HUES6 (cell line): ENCODE measurements at regions not wholly inside any gene's neighbourhood (a gene's known extent, or its start where the extent isn't known, plus 50 kb on each side); places are given as distances from the start of the nearest gene placed in this dataset.
"Not testable (repeated sequence)": the region's sequence is repeated elsewhere in the genome, so short reads cannot be mapped to it uniquely, and the experiment has no call there.

ENCODE experiments used
- H3K27ac ChIP-seq: 2 replicates; pipeline ENCODE4 v1.7.0; 2013; ENCODE audit warnings: low read depth, mild to moderate bottlenecking, low read length, inconsistent platforms
- H3K27me3 ChIP-seq: 2 replicates; pipeline ENCODE4 v1.6.1; 2013; ENCODE audit warnings: low read length; ENCODE audit not compliant: control insufficient read depth, insufficient read depth
- H3K36me3 ChIP-seq: 2 replicates; pipeline ENCODE4 v1.6.1; 2013; ENCODE audit warnings: low read length; ENCODE audit not compliant: control insufficient read depth, insufficient read depth
- H3K4me1 ChIP-seq: 2 replicates; pipeline ENCODE4 v1.6.1; 2013; ENCODE audit warnings: low read length; ENCODE audit not compliant: control insufficient read depth, insufficient read depth
- H3K4me3 ChIP-seq: 2 replicates; pipeline ENCODE4 v1.5.1; 2013; ENCODE audit warnings: low read depth, low read length
- H3K9ac ChIP-seq: one replicate; pipeline ENCODE4 v1.6.1; 2013; ENCODE audit warnings: mild to moderate bottlenecking, low read length
- H3K9me3 ChIP-seq: 2 replicates; pipeline ENCODE4 v1.6.1; 2013; ENCODE audit warnings: low read depth, low read length; ENCODE audit not compliant: control insufficient read depth, insufficient read depth

GRCh38 chr1:245061808-245062207 is 93.0 kb upstream of the KIF26B start:
- not testable (repeated sequence) for H3K4me3 ChIP-seq, H3K9ac ChIP-seq, H3K27ac ChIP-seq, H3K27me3 ChIP-seq, H3K9me3 ChIP-seq, H3K36me3 ChIP-seq
- peaks cover 21% of the 10 kb centered on the region for H3K4me1 ChIP-seq

GRCh38 chr1:245060684-245061374 is 94.0 kb upstream of the KIF26B start:
- H3K9me3 ChIP-seq = no peaks in the 10 kb centered on the region
- H3K4me1 ChIP-seq = peaks cover 21% of the 10 kb centered on the region
- no peaks in the 10 kb centered on the region for H3K27me3 ChIP-seq
- H3K4me3 ChIP-seq = peak overlapping the region; percentile 30; the same call in 1 of the 2 replicates
- H3K36me3 ChIP-seq = no peaks in the 10 kb centered on the region
- H3K27ac ChIP-seq = peak overlapping the region; percentile 89
- peak overlapping the region; percentile 31 for H3K9ac ChIP-seq

- no peaks in the 10 kb centered on the region for H3K36me3 ChIP-seq
- peaks cover 21% of the 10 kb centered on the region for H3K4me1 ChIP-seq
- H3K27me3 ChIP-seq = no peaks in the 10 kb centered on the region
- H3K9ac ChIP-seq = peak overlapping the region; percentile 31
- H3K4me3 ChIP-seq = peak overlapping the region; percentile 30; the same call in 1 of the 2 replicates
- H3K27ac ChIP-seq = peak overlapping the region; percentile 89
- peaks cover 1% of the 10 kb centered on the region for H3K9me3 ChIP-seq
Measured at GRCh38 chr1:245059806-245060424, 94.9 kb upstream of the KIF26B start.

GRCh38 chr1:245058882-245059281 is 95.9 kb upstream of the KIF26B start:
- Histone ChIP-seq H3K36me3 (no peaks in the 10 kb centered on the region), H3K27me3 (no peaks in the 10 kb centered on the region), H3K9me3 (peaks cover 9% of the 10 kb centered on the region), H3K4me1 (peaks cover 21% of the 10 kb centered on the region), H3K9ac (no peak overlapping the region), H3K4me3 (no peak overlapping the region), H3K27ac (peak overlapping the region; percentile 71; the same call in 1 of the 2 replicates)

GRCh38 chr1:245058436-245058835 is 96.3 kb upstream of the KIF26B start:
- Histone ChIP-seq H3K9me3 (peaks cover 9% of the 10 kb centered on the region), H3K36me3 (no peaks in the 10 kb centered on the region), H3K27ac (no peak overlapping the region), H3K27me3 (no peaks in the 10 kb centered on the region), H3K4me1 (peaks cover 22% of the 10 kb centered on the region), H3K9ac (no peak overlapping the region), H3K4me3 (no peak overlapping the region)

GRCh38 chr1:245056913-245057312 is 97.9 kb upstream of the KIF26B start:
- Histone ChIP-seq H3K9me3 (peaks cover 9% of the 10 kb centered on the region), H3K4me3 (no peak overlapping the region), H3K9ac (no peak overlapping the region), H3K36me3 (no peaks in the 10 kb centered on the region), H3K4me1 (peaks cover 33% of the 10 kb centered on the region), H3K27ac (no peak overlapping the region), H3K27me3 (no peaks in the 10 kb centered on the region)

GRCh38 chr1:245056296-245056695 is 98.5 kb upstream of the KIF26B start:
- H3K36me3 ChIP-seq, H3K9me3 ChIP-seq, H3K4me3 ChIP-seq, H3K27me3 ChIP-seq, H3K27ac ChIP-seq, H3K9ac ChIP-seq: not testable (repeated sequence)
- H3K4me1 ChIP-seq = peaks cover 39% of the 10 kb centered on the region

- Histone ChIP-seq H3K9me3 (peaks cover 9% of the 10 kb centered on the region), H3K4me3 (no peak overlapping the region), H3K27ac (no peak overlapping the region), H3K9ac (no peak overlapping the region), H3K36me3 (no peaks in the 10 kb centered on the region), H3K4me1 (peaks cover 38% of the 10 kb centered on the region), H3K27me3 (no peaks in the 10 kb centered on the region)
Measured at GRCh38 chr1:245055752-245056151, 99.0 kb upstream of the KIF26B start.

GRCh38 chr1:245054507-245055270 is 100.1 kb upstream of the KIF26B start:
- peaks cover 9% of the 10 kb centered on the region for H3K9me3 ChIP-seq
- no peaks in the 10 kb centered on the region for H3K36me3 ChIP-seq
- H3K27me3 ChIP-seq = no peaks in the 10 kb centered on the region
- no peak overlapping the region for H3K4me3 ChIP-seq
- H3K27ac ChIP-seq = no peak overlapping the region
- peaks cover 27% of the 10 kb centered on the region for H3K4me1 ChIP-seq
- no peak overlapping the region for H3K9ac ChIP-seq

GRCh38 chr1:245054105-245054504 is 100.7 kb upstream of the KIF26B start:
- H3K4me1 ChIP-seq = peaks cover 22% of the 10 kb centered on the region
- no peak overlapping the region for H3K27ac ChIP-seq
- H3K4me3 ChIP-seq = no peak overlapping the region
- H3K9ac ChIP-seq = no peak overlapping the region
- peaks cover 9% of the 10 kb centered on the region for H3K9me3 ChIP-seq
- H3K36me3 ChIP-seq = no peaks in the 10 kb centered on the region
- no peaks in the 10 kb centered on the region for H3K27me3 ChIP-seq

GRCh38 chr1:245052258-245052657 is 102.5 kb upstream of the KIF26B start:
- H3K4me3 ChIP-seq = no peak overlapping the region
- H3K36me3 ChIP-seq = no peaks in the 10 kb centered on the region
- H3K9me3 ChIP-seq = peaks cover 9% of the 10 kb centered on the region
- H3K27me3 ChIP-seq = no peaks in the 10 kb centered on the region
- H3K27ac ChIP-seq = no peak overlapping the region
- H3K4me1 ChIP-seq = peaks cover 22% of the 10 kb centered on the region
- no peak overlapping the region for H3K9ac ChIP-seq
